ENCODE measurements at regions not wholly inside any gene's neighbourhood (a gene's known extent, or its start where the extent isn't known, plus 50 kb on each side); places are given as distances from the start of the nearest gene placed in this dataset.

- DNase-seq (ENCODE audit: low read depth) (no peak), FAIRE-seq (no peak)
- Histone ChIP-seq H3K27me3 (ENCODE audit: insufficient read depth, low read length) (no peaks in the 10 kb centered on the region), H3K9ac (ENCODE audit: low read length) (no peak overlapping the region), H2AFZ (ENCODE audit: low read depth, low read length) (no peak overlapping the region), H3K4me3 (ENCODE audit: insufficient read depth, low read depth, low read length) (no peak overlapping the region), H3K79me2 (ENCODE audit: insufficient read depth, low read length) (no peaks in the 10 kb centered on the region), H3K36me3 (ENCODE audit: insufficient read depth, low read length) (no peaks in the 10 kb centered on the region), H3K27ac (ENCODE audit: low read depth, low read length) (no peak overlapping the region), H3K4me2 (ENCODE audit: low read length) (no peak overlapping the region), H3K9me3 (ENCODE audit: insufficient read depth, low read depth, low read length) (no peaks in the 10 kb centered on the region), H4K20me1 (ENCODE audit: insufficient read depth, low read length) (no peaks in the 10 kb centered on the region), H3K4me1 (ENCODE audit: insufficient read depth, low read length) (no peaks in the 10 kb centered on the region)
- no peak overlapping the region for H3K27ac Mint-ChIP-seq (ENCODE audit: unreplicated experiment)
- H3K27me3 Mint-ChIP-seq (ENCODE audit: low read depth, unreplicated experiment), result no peaks in the 10 kb centered on the region
- TF ChIP-seq CTCF (IDR thresholded peaks at IDR 0.05; ENCODE audit: insufficient read depth, low read depth, low read length) (no peak), EZH2 (IDR thresholded peaks at IDR 0.05; ENCODE audit: insufficient read depth, low read length) (no peak)
- H3K4me3 Mint-ChIP-seq (ENCODE audit: unreplicated experiment), result no peak overlapping the region
- no peaks in the 10 kb centered on the region for H3K9me3 Mint-ChIP-seq (ENCODE audit: unreplicated experiment)
- no peaks in the 10 kb centered on the region for H3K36me3 Mint-ChIP-seq (ENCODE audit: low read depth, unreplicated experiment)
- no peaks in the 10 kb centered on the region for H3K4me1 Mint-ChIP-seq (ENCODE audit: low read depth, unreplicated experiment)
Measured at GRCh38 chr4:59971952-59972351, 1228.2 kb upstream of the ADGRL3 start.

- Mint-ChIP-seq H3K9me3 (ENCODE audit: unreplicated experiment) (no peaks in the 10 kb centered on the region), H3K4me1 (ENCODE audit: low read depth, unreplicated experiment) (no peaks in the 10 kb centered on the region), H3K4me3 (ENCODE audit: unreplicated experiment) (no peak overlapping the region), H3K27ac (ENCODE audit: unreplicated experiment) (no peak overlapping the region), H3K36me3 (ENCODE audit: low read depth, unreplicated experiment) (no peaks in the 10 kb centered on the region), H3K27me3 (ENCODE audit: low read depth, unreplicated experiment) (no peaks in the 10 kb centered on the region)
- TF ChIP-seq EZH2 (IDR thresholded peaks at IDR 0.05; ENCODE audit: insufficient read depth, low read length) (no peak), CTCF (IDR thresholded peaks at IDR 0.05; ENCODE audit: insufficient read depth, low read depth, low read length) (no peak)
- Histone ChIP-seq H3K4me3 (ENCODE audit: insufficient read depth, low read depth, low read length) (no peak overlapping the region), H3K9ac (ENCODE audit: low read length) (no peak overlapping the region), H3K27ac (ENCODE audit: low read depth, low read length) (no peak overlapping the region), H2AFZ (ENCODE audit: low read depth, low read length) (no peak overlapping the region), H3K27me3 (ENCODE audit: insufficient read depth, low read length) (no peaks in the 10 kb centered on the region), H3K4me1 (ENCODE audit: insufficient read depth, low read length) (no peaks in the 10 kb centered on the region), H4K20me1 (ENCODE audit: insufficient read depth, low read length) (no peaks in the 10 kb centered on the region), H3K4me2 (ENCODE audit: low read length) (no peak overlapping the region), H3K9me3 (ENCODE audit: insufficient read depth, low read depth, low read length) (no peaks in the 10 kb centered on the region), H3K36me3 (ENCODE audit: insufficient read depth, low read length) (no peaks in the 10 kb centered on the region), H3K79me2 (ENCODE audit: insufficient read depth, low read length) (no peaks in the 10 kb centered on the region)
- FAIRE-seq (no peak), DNase-seq (ENCODE audit: low read depth) (no peak)
Measured at GRCh38 chr4:59973492-59973891, 1226.6 kb upstream of the ADGRL3 start.

GRCh38 chr4:59979061-59979460, 1221.1 kb upstream of the ADGRL3 start:
- no peak for DNase-seq (ENCODE audit: low read depth)
- H3K9me3 Mint-ChIP-seq (ENCODE audit: unreplicated experiment), result no peaks in the 10 kb centered on the region
- no peak overlapping the region for H3K9ac ChIP-seq (ENCODE audit: low read length)
- no peaks in the 10 kb centered on the region for H3K9me3 ChIP-seq (ENCODE audit: insufficient read depth, low read depth, low read length)
- no peaks in the 10 kb centered on the region for H3K27me3 Mint-ChIP-seq (ENCODE audit: low read depth, unreplicated experiment)
- H3K4me3 ChIP-seq (ENCODE audit: insufficient read depth, low read depth, low read length), result no peak overlapping the region
- H4K20me1 ChIP-seq (ENCODE audit: insufficient read depth, low read length), result no peaks in the 10 kb centered on the region
- no peak overlapping the region for H3K27ac Mint-ChIP-seq (ENCODE audit: unreplicated experiment)
- no peaks in the 10 kb centered on the region for H3K4me1 Mint-ChIP-seq (ENCODE audit: low read depth, unreplicated experiment)
- FAIRE-seq, result no peak
- no peaks in the 10 kb centered on the region for H3K36me3 ChIP-seq (ENCODE audit: insufficient read depth, low read length)
- no peak overlapping the region for H3K4me2 ChIP-seq (ENCODE audit: low read length)
- no peaks in the 10 kb centered on the region for H3K36me3 Mint-ChIP-seq (ENCODE audit: low read depth, unreplicated experiment)
- H3K79me2 ChIP-seq (ENCODE audit: insufficient read depth, low read length), result no peaks in the 10 kb centered on the region
- no peaks in the 10 kb centered on the region for H3K4me1 ChIP-seq (ENCODE audit: insufficient read depth, low read length)
- no peak overlapping the region for H2AFZ ChIP-seq (ENCODE audit: low read depth, low read length)
- no peak for TF ChIP-seq EZH2 (IDR thresholded peaks at IDR 0.05; ENCODE audit: insufficient read depth, low read length)
- H3K27me3 ChIP-seq (ENCODE audit: insufficient read depth, low read length), result no peaks in the 10 kb centered on the region
- no peak overlapping the region for H3K27ac ChIP-seq (ENCODE audit: low read depth, low read length)
- no peak overlapping the region for H3K4me3 Mint-ChIP-seq (ENCODE audit: unreplicated experiment)

Data from astrocyte (in vitro differentiated cells and primary cell).